ENCODE measurements at regions not wholly inside any gene's neighbourhood (a gene's known extent, or its start where the extent isn't known, plus 50 kb on each side); places are given as distances from the start of the nearest gene placed in this dataset.

- no peak overlapping the region for H3K27ac ChIP-seq (ENCODE audit: low read depth, low read length)
These were observed 113.3 kb upstream of the XIST start for GRCh38 chrX:73965833-73966232.

More at GRCh38 chrX:73965833-73966232, 113.3 kb upstream of the XIST start:
- Histone ChIP-seq H2AFZ (ENCODE audit: low read depth, low read length, poor library complexity, severe bottlenecking) (no peak overlapping the region), H3K79me2 (ENCODE audit: insufficient read depth, low read length) (peaks cover 88% of the 10 kb centered on the region), H3K4me3 (replicated peaks in 1 of 2; ENCODE audit: low read depth in 1 of 2, low read length in 2 of 2) (no peak overlapping the region), H3K27me3 (ENCODE audit: insufficient read depth, low read length) (no peaks in the 10 kb centered on the region), H3K4me1 (ENCODE audit: control insufficient read depth in 1 of 2, insufficient read depth in 2 of 2, low read length in 2 of 2) (no peaks in the 10 kb centered on the region), H3K9me3 (ENCODE audit: control insufficient read depth in 1 of 2, insufficient read depth in 1 of 2, low read depth in 1 of 2, low read length in 2 of 2) (no peaks in the 10 kb centered on the region), H4K20me1 (ENCODE audit: insufficient read depth) (no peaks in the 10 kb centered on the region), H3K9ac (ENCODE audit: low read length) (no peak overlapping the region), H3K9me2 (ENCODE audit: insufficient read depth) (no peaks in the 10 kb centered on the region), H3K36me3 (ENCODE audit: control insufficient read depth in 1 of 2, insufficient read depth in 2 of 2, low read length in 2 of 2) (0 out of 4 replicates have a peak, but pooled peaks cover 0 to 3% of the 10 kb centered on the region in 2 experiments), H3K4me2 (ENCODE audit: low read length) (no peak overlapping the region)
- ChIA-PET POLR2A (no interaction called here), CTCF (no interaction called here), RAD21 (ENCODE audit: low non-redundant PET in 1 of 2, low total read pairs in 2 of 2, uncharacterized antibody in 2 of 2, unreplicated experiment in 2 of 2) (no interaction called here)
- DNase-seq (ENCODE audit: low read depth, low spot score) (no peak), ATAC-seq (no peak)
- no peak for TF ChIP-seq CEBPB (IDR thresholded peaks at IDR 0.05; ENCODE audit: low read depth)
- TF ChIP-seq SP1 (IDR thresholded peaks at IDR 0.05; ENCODE audit: low read depth) = no peak
- no peak for TF ChIP-seq EZH2phosphoT487 (IDR thresholded peaks at IDR 0.05; ENCODE audit: borderline replicate concordance)
- no peak for TF ChIP-seq FOSL1 (IDR thresholded peaks at IDR 0.05; ENCODE audit: low read depth)
- no peak for TF ChIP-seq JUND (IDR thresholded peaks at IDR 0.05)
- no peak for TF ChIP-seq ZNF274 (IDR thresholded peaks at IDR 0.05; ENCODE audit: low read depth, low read length)
- TF ChIP-seq CBX3 (IDR thresholded peaks at IDR 0.05; ENCODE audit: low read depth) = no peak
- TF ChIP-seq, protein P1, sequence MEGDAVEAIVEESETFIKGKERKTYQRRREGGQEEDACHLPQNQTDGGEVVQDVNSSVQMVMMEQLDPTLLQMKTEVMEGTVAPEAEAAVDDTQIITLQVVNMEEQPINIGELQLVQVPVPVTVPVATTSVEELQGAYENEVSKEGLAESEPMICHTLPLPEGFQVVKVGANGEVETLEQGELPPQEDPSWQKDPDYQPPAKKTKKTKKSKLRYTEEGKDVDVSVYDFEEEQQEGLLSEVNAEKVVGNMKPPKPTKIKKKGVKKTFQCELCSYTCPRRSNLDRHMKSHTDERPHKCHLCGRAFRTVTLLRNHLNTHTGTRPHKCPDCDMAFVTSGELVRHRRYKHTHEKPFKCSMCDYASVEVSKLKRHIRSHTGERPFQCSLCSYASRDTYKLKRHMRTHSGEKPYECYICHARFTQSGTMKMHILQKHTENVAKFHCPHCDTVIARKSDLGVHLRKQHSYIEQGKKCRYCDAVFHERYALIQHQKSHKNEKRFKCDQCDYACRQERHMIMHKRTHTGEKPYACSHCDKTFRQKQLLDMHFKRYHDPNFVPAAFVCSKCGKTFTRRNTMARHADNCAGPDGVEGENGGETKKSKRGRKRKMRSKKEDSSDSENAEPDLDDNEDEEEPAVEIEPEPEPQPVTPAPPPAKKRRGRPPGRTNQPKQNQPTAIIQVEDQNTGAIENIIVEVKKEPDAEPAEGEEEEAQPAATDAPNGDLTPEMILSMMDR (IDR thresholded peaks at IDR 0.05 in 2 of 3, conservative IDR thresholded peaks at IDR 0.05 in 1 of 3; ENCODE audit: borderline replicate concordance in 1 of 3, insufficient read depth in 1 of 3, low read depth in 2 of 3, low read length in 2 of 3) = no peak
- no peak for TF ChIP-seq SIN3A (IDR thresholded peaks at IDR 0.05; ENCODE audit: low read depth)
- no peak for TF ChIP-seq REST (IDR thresholded peaks at IDR 0.05; ENCODE audit: low read depth)
- no TSS peak for BruUV-seq (replicated peaks)
- intact Hi-C loops (cut with micrococcal nuclease) = no loop called here
